ENCODE measurements at regions not wholly inside any gene's neighbourhood (a gene's known extent, or its start where the extent isn't known, plus 50 kb on each side); places are given as distances from the start of the nearest gene placed in this dataset.

DNA sequence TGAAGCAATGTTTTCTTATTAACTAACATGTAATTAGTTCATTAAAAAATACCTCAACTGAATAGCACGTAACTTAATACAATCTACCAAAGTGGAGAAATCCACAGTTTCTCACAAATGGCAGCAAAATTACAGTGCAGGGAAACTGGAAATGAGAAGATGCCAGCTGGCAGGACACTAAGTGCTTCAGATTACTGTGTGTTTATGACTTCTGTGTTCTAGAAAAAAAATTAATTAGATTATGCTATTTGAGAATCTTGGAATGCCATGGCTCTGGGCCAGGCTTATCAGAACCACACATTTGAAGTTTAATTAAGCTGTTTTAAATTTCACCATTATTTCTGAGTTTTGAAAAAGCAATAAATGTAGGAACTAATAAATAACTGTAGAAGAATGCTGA is 357.6 kb downstream of the TGFB2 start:
- TF ChIP-seq MEF2A (IDR thresholded peaks at IDR 0.05; ENCODE audit: insufficient read depth, low read depth, low read length) (no peak), TAF1 (IDR thresholded peaks at IDR 0.05; ENCODE audit: borderline replicate concordance, low read depth, low read length) (no peak), EP300 (IDR thresholded peaks at IDR 0.05; ENCODE audit: borderline replicate concordance in 1 of 2, control insufficient read depth in 1 of 2, low read depth in 2 of 2, low read length in 2 of 2) (no peak), TCF12 (IDR thresholded peaks at IDR 0.05; ENCODE audit: low read depth, low read length) (no peak), CBFB (IDR thresholded peaks at IDR 0.05; ENCODE audit: low read depth) (no peak), SP1 (IDR thresholded peaks at IDR 0.05; ENCODE audit: low read depth, low read length) (no peak), YY1 (IDR thresholded peaks at IDR 0.05; ENCODE audit: low read depth, low read length) (no peak), HCFC1 (IDR thresholded peaks at IDR 0.05; ENCODE audit: low read length) (no peak), POU2F2 (IDR thresholded peaks at IDR 0.05; ENCODE audit: borderline replicate concordance, low read depth, low read length) (no peak), SIX5 (IDR thresholded peaks at IDR 0.05; ENCODE audit: low read depth, low read length, severe bottlenecking) (no peak)
- TF ChIP-seq, protein P1, sequence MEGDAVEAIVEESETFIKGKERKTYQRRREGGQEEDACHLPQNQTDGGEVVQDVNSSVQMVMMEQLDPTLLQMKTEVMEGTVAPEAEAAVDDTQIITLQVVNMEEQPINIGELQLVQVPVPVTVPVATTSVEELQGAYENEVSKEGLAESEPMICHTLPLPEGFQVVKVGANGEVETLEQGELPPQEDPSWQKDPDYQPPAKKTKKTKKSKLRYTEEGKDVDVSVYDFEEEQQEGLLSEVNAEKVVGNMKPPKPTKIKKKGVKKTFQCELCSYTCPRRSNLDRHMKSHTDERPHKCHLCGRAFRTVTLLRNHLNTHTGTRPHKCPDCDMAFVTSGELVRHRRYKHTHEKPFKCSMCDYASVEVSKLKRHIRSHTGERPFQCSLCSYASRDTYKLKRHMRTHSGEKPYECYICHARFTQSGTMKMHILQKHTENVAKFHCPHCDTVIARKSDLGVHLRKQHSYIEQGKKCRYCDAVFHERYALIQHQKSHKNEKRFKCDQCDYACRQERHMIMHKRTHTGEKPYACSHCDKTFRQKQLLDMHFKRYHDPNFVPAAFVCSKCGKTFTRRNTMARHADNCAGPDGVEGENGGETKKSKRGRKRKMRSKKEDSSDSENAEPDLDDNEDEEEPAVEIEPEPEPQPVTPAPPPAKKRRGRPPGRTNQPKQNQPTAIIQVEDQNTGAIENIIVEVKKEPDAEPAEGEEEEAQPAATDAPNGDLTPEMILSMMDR (IDR thresholded peaks at IDR 0.05 in 2 of 3, conservative IDR thresholded peaks at IDR 0.05 in 1 of 3; ENCODE audit: control insufficient read depth in 2 of 3, extremely low read depth in 1 of 3, insufficient read depth in 1 of 3, low read depth in 3 of 3, low read length in 3 of 3): no peak

All from GM12878 (cell line).